ENCODE measurements at regions not wholly inside any gene's neighbourhood (a gene's known extent, or its start where the extent isn't known, plus 50 kb on each side); places are given as distances from the start of the nearest gene placed in this dataset.
"Not testable (repeated sequence)": the region's sequence is repeated elsewhere in the genome, so short reads cannot be mapped to it uniquely, and the experiment has no call there.

DNA sequence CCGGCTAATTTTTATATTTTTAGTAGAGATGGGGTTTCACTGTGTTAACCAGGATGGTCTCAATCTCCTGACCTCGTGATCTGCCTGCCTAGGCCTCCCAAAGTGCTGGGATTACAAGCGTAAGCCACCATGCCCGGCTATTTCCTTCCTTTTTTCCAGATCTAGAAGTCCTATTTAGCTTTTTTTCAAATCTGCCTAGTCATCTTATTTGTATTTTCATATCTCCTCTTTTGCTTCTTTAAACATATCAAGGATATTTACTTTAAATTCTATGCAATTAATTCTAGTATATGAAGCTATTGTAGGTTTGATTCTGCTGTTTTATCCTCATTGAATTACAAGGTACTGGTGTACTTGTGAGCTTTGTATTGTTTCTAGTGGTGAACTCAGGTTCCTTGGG lies 119.1 kb downstream of the MACIR start:
- POLR2A ChIA-PET (ENCODE audit: partially characterized antibody); H3K9me3 ChIP-seq (ENCODE audit: control insufficient read depth in 1 of 2, low read length in 2 of 2); H3K36me3 Mint-ChIP-seq; H3K36me3 ChIP-seq (ENCODE audit: insufficient read depth, low read length); H3K27ac ChIP-seq (ENCODE audit: low read depth, low read length); H3K27ac Mint-ChIP-seq; H3K27me3 ChIP-seq (ENCODE audit: insufficient read depth, low read length); H3K4me3 ChIP-seq (ENCODE audit: low read length in 2 of 2); intact Hi-C loops (cut with micrococcal nuclease); DNase-seq; H3K27me3 Mint-ChIP-seq; H3K4me1 ChIP-seq (ENCODE audit: insufficient read depth, low read length); H3K9me3 Mint-ChIP-seq; H3K4me3 Mint-ChIP-seq; H3K4me1 Mint-ChIP-seq: not testable (repeated sequence)
- CTCF ChIA-PET (ENCODE audit: partially characterized antibody), result interaction anchor here (0.7 kb wide), 1 partner anchor 12 kb away, joined by 4 read pairs; no protein-coding TSS in a partner anchor

DNA sequence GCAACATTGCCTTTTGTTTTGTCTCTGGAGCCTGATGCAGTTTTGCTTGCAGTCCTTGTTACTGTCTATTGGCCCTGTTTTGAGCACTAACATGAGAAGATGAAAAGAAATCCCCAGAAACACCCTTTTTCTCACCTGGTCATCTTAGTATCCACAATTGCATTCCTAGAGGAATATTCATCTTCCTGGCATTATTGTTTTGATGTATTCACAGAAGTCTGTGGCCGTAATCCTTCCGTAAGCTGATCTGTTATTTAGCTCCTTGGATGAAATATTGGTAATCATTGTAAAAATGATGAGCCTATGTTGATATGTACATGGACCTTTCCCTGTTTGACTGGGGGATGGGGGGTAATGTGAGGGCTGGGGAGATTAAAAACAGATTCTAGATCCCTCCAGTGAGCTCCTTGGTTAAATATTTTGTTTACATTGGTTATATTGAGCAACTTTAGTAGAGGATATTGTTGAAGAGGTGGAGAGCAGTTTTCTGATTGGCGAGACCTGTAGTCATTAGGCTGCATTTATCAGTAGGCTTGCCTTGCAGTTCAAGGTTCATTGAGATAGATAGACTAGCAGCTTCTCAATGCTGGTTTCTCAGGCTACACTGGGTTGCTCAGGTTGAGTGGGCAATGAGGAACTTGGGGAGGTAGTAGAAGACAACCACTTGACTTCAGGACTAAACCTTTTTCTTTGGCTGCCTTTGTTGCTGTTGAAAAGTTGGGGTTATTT lies 117.5 kb downstream of the MACIR start:
- Mint-ChIP-seq H3K9me3 (no peaks in the 10 kb centered on the region), H3K27me3 (peaks cover 8% of the 10 kb centered on the region in 2 donors), H3K36me3 (no peaks in the 10 kb centered on the region), H3K27ac (no peak overlapping the region), H3K4me3 (no peak overlapping the region), H3K4me1 (no peaks in the 10 kb centered on the region)
- CTCF ChIA-PET (ENCODE audit: partially characterized antibody), result interaction anchor here (1.4 kb wide), 1 partner anchor 143 kb away, joined by 4 read pairs; no protein-coding TSS in a partner anchor
- DNase-seq, result no peak
- no peaks in the 10 kb centered on the region for H3K9me3 ChIP-seq (ENCODE audit: control insufficient read depth in 1 of 2, low read length in 2 of 2)
- no peaks in the 10 kb centered on the region for H3K36me3 ChIP-seq (ENCODE audit: insufficient read depth, low read length)
- intact Hi-C loops (cut with micrococcal nuclease), result no loop called here
- H3K4me3 ChIP-seq (ENCODE audit: low read length in 2 of 2), result no peak overlapping the region
- POLR2A ChIA-PET (ENCODE audit: partially characterized antibody), result no interaction called here
- H3K27me3 ChIP-seq (ENCODE audit: insufficient read depth, low read length), result no peaks in the 10 kb centered on the region
- H3K27ac ChIP-seq (ENCODE audit: low read depth, low read length), result no peak overlapping the region
- H3K4me1 ChIP-seq (ENCODE audit: insufficient read depth, low read length), result no peaks in the 10 kb centered on the region

DNA sequence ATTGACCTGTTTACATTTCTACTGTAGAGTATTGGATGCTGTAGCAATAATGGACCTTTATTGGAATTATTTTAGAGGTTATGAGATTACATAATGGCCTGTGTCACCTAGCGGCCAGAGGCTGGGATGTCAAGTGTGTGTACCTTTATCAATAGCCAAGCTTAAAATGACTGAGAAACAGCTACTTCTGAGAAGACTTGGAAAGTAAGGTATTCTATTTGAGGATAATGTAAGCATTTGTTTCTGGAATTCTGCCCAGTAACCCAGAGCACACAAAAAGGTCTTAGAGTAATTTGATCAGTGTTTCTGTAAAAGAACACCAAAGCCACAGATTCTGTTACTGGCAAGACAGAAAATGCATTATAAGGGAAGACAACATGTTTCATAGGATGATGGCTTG lies 116.8 kb downstream of the MACIR start:
- CTCF ChIA-PET (ENCODE audit: partially characterized antibody), result interaction anchor here (1.4 kb wide), 1 partner anchor 143 kb away, joined by 4 read pairs; no protein-coding TSS in a partner anchor
- POLR2A ChIA-PET (ENCODE audit: partially characterized antibody), result no interaction called here

DNA sequence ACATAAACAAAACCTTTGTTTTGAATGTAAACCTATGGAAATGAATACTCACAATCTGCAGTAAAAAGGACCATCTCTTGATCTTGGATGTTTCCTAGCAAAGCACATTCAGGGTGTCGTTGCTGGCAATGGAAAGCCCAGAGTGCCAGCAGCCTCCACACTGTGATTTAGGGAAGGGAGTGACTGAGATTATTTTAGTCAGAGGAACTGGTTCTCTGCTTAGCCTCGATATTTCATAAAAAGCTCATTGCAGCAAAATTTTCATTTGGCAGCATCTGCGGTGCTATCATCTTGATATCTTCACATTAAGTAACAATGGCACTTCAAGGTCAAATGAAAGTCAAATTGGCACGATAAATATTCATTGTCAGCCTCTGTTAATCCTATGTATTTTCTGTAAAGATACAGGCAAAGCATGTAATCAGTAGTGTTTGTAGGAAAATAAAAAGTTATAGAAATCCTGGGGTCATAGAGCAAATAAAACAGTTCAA lies 116.0 kb downstream of the MACIR start:
- H3K4me1 ChIP-seq (ENCODE audit: insufficient read depth, low read length), result no peaks in the 10 kb centered on the region
- no peaks in the 10 kb centered on the region for H3K9me3 ChIP-seq (ENCODE audit: control insufficient read depth in 1 of 2, low read length in 2 of 2)
- ChIA-PET CTCF (ENCODE audit: partially characterized antibody) (no interaction called here), POLR2A (ENCODE audit: partially characterized antibody) (no interaction called here)
- Mint-ChIP-seq H3K9me3 (no peaks in the 10 kb centered on the region), H3K27ac (no peak overlapping the region), H3K36me3 (no peaks in the 10 kb centered on the region), H3K27me3 (peaks cover 6 to 8% of the 10 kb centered on the region in 2 donors), H3K4me3 (no peak overlapping the region), H3K4me1 (no peaks in the 10 kb centered on the region)
- no peaks in the 10 kb centered on the region for H3K27me3 ChIP-seq (ENCODE audit: insufficient read depth, low read length)
- intact Hi-C loops (cut with micrococcal nuclease), result no loop called here
- no peaks in the 10 kb centered on the region for H3K36me3 ChIP-seq (ENCODE audit: insufficient read depth, low read length)
- no peak for DNase-seq
- H3K4me3 ChIP-seq (ENCODE audit: low read length in 2 of 2), result no peak overlapping the region
- H3K27ac ChIP-seq (ENCODE audit: low read depth, low read length), result no peak overlapping the region

More for the DNA sequence above, 116.8 kb downstream of the MACIR start:
- Mint-ChIP-seq H3K9me3 (no peaks in the 10 kb centered on the region), H3K27ac (no peak overlapping the region), H3K4me1 (no peaks in the 10 kb centered on the region), H3K27me3 (peaks cover 8% of the 10 kb centered on the region in 2 donors), H3K4me3 (no peak overlapping the region), H3K36me3 (no peaks in the 10 kb centered on the region)
- Histone ChIP-seq H3K4me1 (ENCODE audit: insufficient read depth, low read length) (no peaks in the 10 kb centered on the region), H3K36me3 (ENCODE audit: insufficient read depth, low read length) (no peaks in the 10 kb centered on the region), H3K9me3 (ENCODE audit: control insufficient read depth in 1 of 2, low read length in 2 of 2) (no peaks in the 10 kb centered on the region), H3K27me3 (ENCODE audit: insufficient read depth, low read length) (no peaks in the 10 kb centered on the region), H3K27ac (ENCODE audit: low read depth, low read length) (no peak overlapping the region), H3K4me3 (ENCODE audit: low read length in 2 of 2) (no peak overlapping the region)
- intact Hi-C loops (cut with micrococcal nuclease), result no loop called here
- no peak for DNase-seq

DNA sequence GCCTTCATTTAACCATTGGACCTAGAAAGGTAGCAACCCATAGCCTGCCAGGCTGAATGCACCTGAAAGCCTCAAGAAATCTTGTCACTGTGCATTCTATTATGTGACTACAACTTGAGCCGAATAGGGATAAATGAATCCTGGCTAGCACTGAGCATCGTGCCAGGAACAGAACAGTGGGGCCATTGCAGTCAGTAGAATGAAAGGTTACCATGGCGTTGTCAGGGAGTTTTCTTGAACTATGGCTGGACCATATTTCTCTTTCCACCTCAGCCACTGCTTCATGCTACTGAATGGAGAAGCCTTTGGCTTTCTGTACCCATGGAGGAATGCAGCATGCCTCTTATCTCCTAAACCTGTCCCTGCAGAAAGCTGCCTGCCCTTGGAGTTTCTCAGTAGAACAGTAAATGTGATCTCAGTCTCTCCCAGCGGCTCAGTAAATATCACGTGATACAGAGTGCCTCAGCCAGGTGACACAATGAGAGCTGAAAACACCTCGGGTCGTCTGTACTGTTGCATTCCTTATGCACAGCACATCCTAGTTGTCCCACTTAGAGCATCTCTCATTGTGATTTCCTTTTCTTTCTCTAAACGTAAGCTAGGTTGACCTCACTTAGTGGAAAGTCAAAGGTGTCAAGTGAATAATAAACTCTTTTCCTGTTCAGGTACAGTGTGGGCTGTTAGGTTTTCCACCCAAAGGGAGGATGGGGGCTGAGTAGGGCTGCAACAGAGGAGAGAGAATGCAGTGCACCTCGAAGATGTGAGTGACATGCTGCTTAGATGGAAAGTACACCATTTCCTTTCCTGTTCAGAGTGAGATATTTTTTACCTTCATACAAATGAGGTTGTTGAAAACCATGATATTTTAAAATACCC lies 115.3 kb downstream of the MACIR start:
- Mint-ChIP-seq H3K4me3 (no peak overlapping the region), H3K27me3 (peaks cover 6 to 8% of the 10 kb centered on the region in 2 donors), H3K27ac (no peak overlapping the region), H3K9me3 (peaks cover 0 to 5% (median under 1%) of the 10 kb centered on the region in 8 donors), H3K36me3 (no peaks in the 10 kb centered on the region), H3K4me1 (no peaks in the 10 kb centered on the region)
- no peak overlapping the region for H3K27ac ChIP-seq (ENCODE audit: low read depth, low read length)
- H3K36me3 ChIP-seq (ENCODE audit: insufficient read depth, low read length), result no peaks in the 10 kb centered on the region
- intact Hi-C loops (cut with micrococcal nuclease), result no loop called here
- DNase-seq, result no peak
- no peak overlapping the region for H3K4me3 ChIP-seq (ENCODE audit: low read length in 2 of 2)
- no peaks in the 10 kb centered on the region for H3K4me1 ChIP-seq (ENCODE audit: insufficient read depth, low read length)
- CTCF ChIA-PET (ENCODE audit: partially characterized antibody), result no interaction called here
- no peaks in the 10 kb centered on the region for H3K9me3 ChIP-seq (ENCODE audit: control insufficient read depth in 1 of 2, low read length in 2 of 2)
- POLR2A ChIA-PET (ENCODE audit: partially characterized antibody), result no interaction called here
- H3K27me3 ChIP-seq (ENCODE audit: insufficient read depth, low read length), result no peaks in the 10 kb centered on the region

DNA sequence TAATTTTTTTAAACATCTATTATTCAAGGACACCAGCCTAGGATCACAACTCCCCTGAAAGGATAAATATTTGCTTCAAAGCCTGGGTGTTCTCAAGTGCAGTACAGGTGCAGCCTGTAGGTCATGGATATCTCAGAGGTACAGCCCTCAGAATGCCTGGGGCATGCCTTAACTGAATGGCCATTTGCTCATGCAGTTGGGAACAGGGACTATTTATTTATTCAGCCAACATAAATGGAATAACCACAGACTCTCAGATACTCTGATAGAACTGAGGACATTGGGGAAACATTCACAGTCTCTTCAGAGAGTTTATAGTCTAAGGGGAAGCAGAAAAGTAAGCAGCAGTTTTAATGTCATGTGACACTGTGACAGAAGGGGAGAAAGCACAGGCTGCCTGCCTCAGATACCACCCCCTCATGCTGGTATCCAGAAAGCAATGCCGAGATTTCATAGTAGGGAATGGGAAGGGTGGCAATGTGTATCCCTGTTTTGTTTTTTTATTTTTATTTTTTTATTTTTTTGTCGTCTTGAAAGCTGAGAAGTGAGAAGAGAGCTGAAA lies 112.6 kb downstream of the MACIR start:
- no peak overlapping the region for H3K4me3 Mint-ChIP-seq
- no peak overlapping the region for H3K27ac ChIP-seq (ENCODE audit: low read depth, low read length)
- no peaks in the 10 kb centered on the region for H3K9me3 ChIP-seq (ENCODE audit: control insufficient read depth in 1 of 2, low read length in 2 of 2)
- no peaks in the 10 kb centered on the region for H3K36me3 Mint-ChIP-seq
- H3K4me1 ChIP-seq (ENCODE audit: insufficient read depth, low read length), result no peaks in the 10 kb centered on the region
- intact Hi-C loops (cut with micrococcal nuclease), result no loop called here
- H3K4me3 ChIP-seq (ENCODE audit: low read length in 2 of 2), result no peak overlapping the region
- CTCF ChIA-PET (ENCODE audit: partially characterized antibody), result no interaction called here
- POLR2A ChIA-PET (ENCODE audit: partially characterized antibody), result no interaction called here
- peaks cover 0 to 14% (median 6%) of the 10 kb centered on the region in 8 donors for H3K9me3 Mint-ChIP-seq
- peaks cover 4% of the 10 kb centered on the region in 2 donors for H3K27me3 Mint-ChIP-seq
- H3K27me3 ChIP-seq (ENCODE audit: insufficient read depth, low read length), result no peaks in the 10 kb centered on the region
- no peaks in the 10 kb centered on the region for H3K4me1 Mint-ChIP-seq
- no peaks in the 10 kb centered on the region for H3K36me3 ChIP-seq (ENCODE audit: insufficient read depth, low read length)
- H3K27ac Mint-ChIP-seq, result no peak overlapping the region
- DNase-seq, result no peak

Measured in CD4-positive, alpha-beta memory T cell (primary cell).